SK-N-SH (cell line): ENCODE measurements at regions not wholly inside any gene's neighbourhood (a gene's known extent, or its start where the extent isn't known, plus 50 kb on each side); places are given as distances from the start of the nearest gene placed in this dataset.

ENCODE experiments used
- CTCF ChIA-PET: fragments of 300-600, 350-600 bp; formaldehyde crosslinking; extraction: SDS; loops from one replicate; lab custom pipeline; 2021; lab: Yijun Ruan, JAX
- POLR2A ChIA-PET: fragments of 350-600 bp; sonication (Branson Sonifier 250); formaldehyde crosslinking; extraction: SDS; loops from one replicate; lab custom pipeline; 2020; ENCODE audit warnings: antibody characterized with exemption, inconsistent platforms; lab: Yijun Ruan, JAX
- DNase-seq: peaks from one replicate; pipeline ENCODE4 v3.0.0; 2012
- H2AFZ ChIP-seq: fragments of 200-600 bp; sonication (generic); 2 replicates; pipeline ENCODE4 v1.8.1; 2016; ENCODE audit warnings: antibody characterized with exemption, mild to moderate bottlenecking, low read depth
- H3F3A ChIP-seq: fragments of 200-600 bp; sonication (generic); replicated peaks from 2 replicates; pipeline ENCODE3; 2016; ENCODE audit warnings: antibody characterized with exemption, mild to moderate bottlenecking; ENCODE audit not compliant: insufficient read depth
- H3K27ac ChIP-seq, 2 experiments: fragments of 200-500 bp in 1 of 2; fragments of 200-600 bp in 1 of 2; sonication (Bioruptor generic) in 1 of 2; sonication (generic), shearing (Covaris generic) in 1 of 2; 2 replicates each; pipeline versions ENCODE4 v1.5.1 to v1.6.1; 2014 to 2016; ENCODE audit warnings: low read depth in 2 of 2, inconsistent platforms in 1 of 2, low read length in 1 of 2, mild to moderate bottlenecking in 1 of 2, mixed read lengths in 1 of 2
- H3K27me3 ChIP-seq: fragments of 200-600 bp; sonication (generic), shearing (Covaris generic); 2 replicates; pipeline ENCODE4 v1.6.1; 2016; ENCODE audit warnings: mixed run types; ENCODE audit not compliant: insufficient read depth
- H3K36me3 ChIP-seq, 2 experiments: fragments of 200-500 bp in 1 of 2; fragments of 200-600 bp in 1 of 2; sonication (Bioruptor generic) in 1 of 2; sonication (generic) in 1 of 2; replicated peaks in 1 of 2; 2 replicates each; pipeline versions ENCODE3 to v1.5.1; 2014 to 2016; ENCODE audit warnings: low read length in 1 of 2, mild to moderate bottlenecking in 1 of 2; ENCODE audit not compliant: insufficient read depth in 2 of 2, control insufficient read depth in 1 of 2
- H3K4me1 ChIP-seq, 2 experiments: fragments of 200-500 bp in 1 of 2; fragments of 200-600 bp in 1 of 2; sonication (Bioruptor generic) in 1 of 2; sonication (generic), shearing (Covaris generic) in 1 of 2; 2 replicates each; pipeline versions ENCODE4 v1.5.1 to v1.6.1; 2014 to 2016; ENCODE audit warnings: low read depth in 1 of 2, low read length in 1 of 2, mixed run types in 1 of 2; ENCODE audit not compliant: insufficient read depth in 2 of 2, control insufficient read depth in 1 of 2
- H3K4me2 ChIP-seq: fragments of 200-600 bp; sonication (generic), shearing (Covaris generic); 2 replicates; pipeline ENCODE4 v1.6.1; 2017; ENCODE audit warnings: mixed run types
- H3K4me3 ChIP-seq, 2 experiments: fragments of 200-500 bp in 1 of 2; fragments of 200-600 bp in 1 of 2; sonication (Bioruptor generic) in 1 of 2; sonication (generic), shearing (Covaris generic) in 1 of 2; 2 replicates each; pipeline versions ENCODE4 v1.5.1 to v1.8.1; 2014 to 2016; ENCODE audit warnings: low read depth in 2 of 2, inconsistent platforms in 1 of 2, low read length in 1 of 2, mild to moderate bottlenecking in 1 of 2, mixed read lengths in 1 of 2, moderate library complexity in 1 of 2
- H3K79me2 ChIP-seq: fragments of 200-600 bp; sonication (generic); 2 replicates; pipeline ENCODE4 v1.8.1; 2017; ENCODE audit warnings: mild to moderate bottlenecking; ENCODE audit not compliant: insufficient read depth
- H3K9ac ChIP-seq: fragments of 200-600 bp; sonication (generic); 2 replicates; pipeline ENCODE4 v1.6.1; 2017; ENCODE audit warnings: mixed run types
- H3K9me2 ChIP-seq: fragments of 200-600 bp; sonication (generic); 2 replicates; pipeline ENCODE4 v1.6.1; 2017; ENCODE audit warnings: mixed run types
- H3K9me3 ChIP-seq: fragments of 200-600 bp; sonication (generic); 2 replicates; pipeline ENCODE4 v1.6.1; 2017; ENCODE audit warnings: mixed run types, mild to moderate bottlenecking, moderate library complexity
- H4K20me1 ChIP-seq: fragments of 200-600 bp; sonication (generic); 2 replicates; pipeline ENCODE4 v1.6.1; 2017; ENCODE audit warnings: mild to moderate bottlenecking, mixed run types; ENCODE audit not compliant: insufficient read depth
- ELF1 ChIP-seq: IDR thresholded peaks from 2 replicates; pipeline ENCODE4 v1.4.0; 2012
- FOSL2 ChIP-seq: IDR thresholded peaks from 2 replicates; pipeline ENCODE4 v1.4.0; 2012; ENCODE audit warnings: low read depth, mild to moderate bottlenecking, moderate library complexity, borderline replicate concordance
- IRF3 ChIP-seq: fragments of 150-350 bp; IDR thresholded peaks from 2 replicates; pipeline ENCODE4 v1.6.1; 2016; ENCODE audit warnings: mild to moderate bottlenecking, low read depth, low read length
- MAX ChIP-seq: IDR thresholded peaks from 2 replicates; pipeline ENCODE4 v1.4.0; 2012; ENCODE audit warnings: low read depth
- NFIC ChIP-seq: IDR thresholded peaks from 2 replicates; pipeline ENCODE4 v1.4.0; 2012; ENCODE audit warnings: borderline replicate concordance
- PBX3 ChIP-seq: IDR thresholded peaks from 2 replicates; pipeline ENCODE4; 2012
- POLR2AphosphoS5 ChIP-seq: IDR thresholded peaks from 2 replicates; pipeline ENCODE4 v1.6.1; 2012; ENCODE audit warnings: low read depth, low read length
- RAD21 ChIP-seq: IDR thresholded peaks from 2 replicates; pipeline ENCODE4 v1.6.1; 2012; ENCODE audit warnings: mild to moderate bottlenecking, low read length
- RCOR1 ChIP-seq: fragments of 150-350 bp; IDR thresholded peaks from 2 replicates; pipeline ENCODE4 v1.6.1; 2017; ENCODE audit warnings: antibody characterized with exemption, low read length
- REST ChIP-seq: IDR thresholded peaks from 2 replicates; pipeline ENCODE4 v1.6.1; 2012; ENCODE audit warnings: mild to moderate bottlenecking, low read depth, low read length, moderate library complexity
- RFX5 ChIP-seq: IDR thresholded peaks from 2 replicates; pipeline ENCODE4 v1.6.1; 2012; ENCODE audit warnings: mild to moderate bottlenecking, improper control_type of control experiment, low read length
- TAF1 ChIP-seq: IDR thresholded peaks from 2 replicates; pipeline ENCODE4 v1.6.1; 2012; ENCODE audit warnings: low read depth, mild to moderate bottlenecking, low read length, moderate library complexity, borderline replicate concordance
- TEAD4 ChIP-seq: IDR thresholded peaks from 2 replicates; pipeline ENCODE4 v1.4.0; 2012; ENCODE audit warnings: mild to moderate bottlenecking, borderline replicate concordance; ENCODE audit not compliant: insufficient read depth
- ZBTB33 ChIP-seq: IDR thresholded peaks from 2 replicates; pipeline ENCODE4 v1.4.0; 2012; ENCODE audit warnings: low read depth, borderline replicate concordance
- WGBS: methylation state at CpG from one replicate; pipeline ENCODE4 v1.1.6; 2017; ENCODE audit warnings: low lambda C conversion rate; 5-methylcytosine and 5-hydroxymethylcytosine counted together

- Histone ChIP-seq H3K4me2 (no peak overlapping the region), H3K27me3 (no peaks in the 10 kb centered on the region), H3F3A (no peaks in the 10 kb centered on the region), H2AFZ (0 out of 2 replicates have a peak overlapping the region, but pooled peaks have one; percentile 41), H4K20me1 (no peaks in the 10 kb centered on the region), H3K79me2 (no peaks in the 10 kb centered on the region), H3K36me3 (no peaks in the 10 kb centered on the region), H3K9me2 (no peaks in the 10 kb centered on the region), H3K9ac (no peak overlapping the region), H3K9me3 (no peaks in the 10 kb centered on the region), H3K4me1 (peaks cover 4 to 13% of the 10 kb centered on the region in 2 experiments; a peak in 2 of 4 replicates), H3K4me3 (no peak overlapping the region), H3K27ac (peak overlapping the region in 1 of 2 experiments; percentile 48; a peak in 1 of 4 replicates)
- ChIA-PET POLR2A (no interaction called here), CTCF (no interaction called here)
- DNase-seq, result no peak
- WGBS, result 72% methylated on average over 5 of the region's 5 CpGs
- TF ChIP-seq ZBTB33 (no peak), NFIC (no peak), PBX3 (no peak), POLR2AphosphoS5 (no peak)
- TF ChIP-seq, all 33 proteins: peak for 0
Observed at GRCh38 chr5:82734347-82734746, 342.8 kb downstream of the TMEM167A start.

GRCh38 chr5:82730913-82731312 is 346.3 kb downstream of the TMEM167A start:
- Histone ChIP-seq H3K9me2 (no peaks in the 10 kb centered on the region), H2AFZ (no peak overlapping the region), H3K79me2 (no peaks in the 10 kb centered on the region), H3F3A (no peaks in the 10 kb centered on the region), H3K27ac (no peak overlapping the region), H3K4me3 (no peak overlapping the region), H4K20me1 (no peaks in the 10 kb centered on the region), H3K9me3 (no peaks in the 10 kb centered on the region), H3K27me3 (no peaks in the 10 kb centered on the region), H3K9ac (no peak overlapping the region), H3K4me1 (peaks cover 4 to 13% of the 10 kb centered on the region in 2 experiments; a peak in 2 of 4 replicates), H3K4me2 (no peak overlapping the region), H3K36me3 (no peaks in the 10 kb centered on the region)
- DNase-seq, result no peak
- CTCF ChIA-PET, result no interaction called here
- POLR2A ChIA-PET, result no interaction called here
- TF ChIP-seq ELF1, result no peak
- TF ChIP-seq TAF1, result no peak
- TF ChIP-seq TEAD4, result no peak
- TF ChIP-seq ZBTB33, result no peak
- TF ChIP-seq FOSL2, result no peak
- TF ChIP-seq RFX5, result no peak
- no peak for TF ChIP-seq REST
- no peak for TF ChIP-seq RAD21
- no peak for TF ChIP-seq RCOR1
- TF ChIP-seq IRF3, result no peak
- no peak for TF ChIP-seq MAX
- WGBS, result 51% methylated on average over 7 of the region's 7 CpGs
